HG03196 (cell line): ENCODE measurements at regions not wholly inside any gene's neighbourhood (a gene's known extent, or its start where the extent isn't known, plus 50 kb on each side); places are given as distances from the start of the nearest gene placed in this dataset.

Source experiments
- ATAC-seq: cut with Tn5 transposase; IDR thresholded peaks from one replicate; pipeline ENCODE4 v1.9.1; 2021; ENCODE audit not compliant: unreplicated experiment

DNA sequence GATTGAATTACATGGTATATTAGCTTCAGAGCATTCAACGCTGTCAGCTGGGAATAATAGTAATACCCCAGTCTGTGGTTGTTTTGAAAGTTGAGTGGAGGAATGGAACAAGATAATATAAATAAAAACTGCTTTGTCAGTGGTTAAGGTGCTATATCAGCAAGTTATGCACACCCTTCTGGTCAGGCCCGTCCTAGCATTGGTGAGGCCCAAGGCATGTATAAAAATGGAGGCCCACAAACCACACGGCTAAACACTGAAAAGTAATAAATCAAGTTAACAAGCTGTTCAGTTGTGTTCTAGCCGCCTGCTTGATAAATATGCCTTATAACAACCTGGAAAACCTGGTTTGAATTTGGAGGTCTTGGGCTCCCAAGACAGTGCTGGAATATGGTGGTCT is 77.4 kb downstream of the PSMG1 start:
- ATAC-seq: no peak

DNA sequence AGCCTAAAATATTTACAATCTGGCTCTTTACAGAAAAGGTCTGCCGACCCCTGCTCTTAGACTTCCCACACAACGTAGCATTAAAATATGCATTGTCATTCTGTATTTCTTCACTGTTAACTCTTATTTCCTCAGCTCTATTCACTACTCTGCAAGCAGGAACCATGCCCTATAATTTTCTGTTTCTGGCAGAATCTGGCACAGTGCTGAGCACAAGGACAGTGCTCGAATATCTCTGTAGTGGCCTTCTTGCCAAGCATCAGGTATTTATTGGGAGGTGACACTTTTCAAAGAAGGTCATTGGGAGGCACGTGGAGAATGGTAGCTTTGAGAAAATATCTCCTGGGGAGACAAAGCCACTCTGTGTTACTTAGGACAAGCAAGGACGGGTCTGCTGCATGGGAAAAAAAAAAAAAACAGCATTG is 77.9 kb downstream of the PSMG1 start:
- no peak for ATAC-seq

DNA sequence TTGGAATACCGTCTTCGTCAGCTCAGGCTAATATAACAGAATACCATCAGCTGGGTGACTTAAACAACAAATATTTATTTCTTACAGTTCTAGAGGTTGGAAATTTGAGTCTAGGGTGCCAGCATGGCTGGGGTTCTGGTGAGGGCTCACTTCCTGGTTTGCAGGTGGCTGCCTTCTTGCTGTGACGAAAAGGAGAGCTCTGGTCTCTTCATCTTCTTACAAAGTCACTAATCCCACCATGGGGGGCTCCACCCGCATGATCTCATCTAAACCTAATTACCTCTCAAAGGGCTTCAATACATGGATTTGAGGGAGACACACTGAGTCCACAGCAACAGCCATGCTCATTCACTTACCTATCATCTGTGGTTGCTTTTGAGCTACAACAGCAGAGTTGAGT is 78.3 kb downstream of the PSMG1 start:
- ATAC-seq: no peak

DNA sequence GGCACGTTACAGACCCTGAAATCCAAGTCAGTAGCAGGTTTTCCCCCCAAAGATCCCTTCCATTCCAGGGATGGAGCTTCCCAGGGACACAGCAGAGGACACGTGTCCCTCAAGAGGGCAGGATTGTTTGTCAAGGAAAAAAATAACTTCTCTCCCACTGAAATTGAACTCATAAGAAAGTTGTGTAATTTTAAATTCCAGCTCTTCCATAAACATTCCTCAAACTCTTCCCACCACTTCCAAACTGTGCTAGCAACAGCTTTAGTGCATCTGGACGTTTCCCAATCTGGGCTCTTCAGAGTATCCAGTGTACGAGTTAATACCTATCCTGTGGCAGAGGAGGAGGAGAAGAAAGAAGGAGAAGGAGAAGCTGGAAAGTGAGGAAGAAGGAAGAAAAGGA is 79.6 kb downstream of the PSMG1 start:
- ATAC-seq: no peak

DNA sequence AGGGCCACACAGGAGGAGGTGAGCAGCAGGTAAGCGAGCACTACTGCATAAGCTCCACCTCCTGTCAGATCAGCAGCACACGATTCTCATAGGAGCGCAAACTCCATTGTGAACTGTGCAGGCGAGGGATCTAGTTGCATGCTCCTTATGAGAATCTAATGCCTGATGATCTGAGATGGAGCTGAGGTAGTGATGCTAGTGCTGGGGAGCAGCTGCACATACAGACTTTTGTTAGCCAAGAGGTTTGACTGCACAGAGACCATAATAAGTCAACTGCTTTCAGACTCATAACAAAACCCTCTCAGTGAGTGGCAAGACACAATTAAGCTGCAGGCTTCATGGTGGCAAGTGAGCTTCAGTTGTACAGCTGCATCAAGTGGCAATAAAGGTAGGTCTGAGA is 83.4 kb downstream of the PSMG1 start:
- no peak for ATAC-seq

DNA sequence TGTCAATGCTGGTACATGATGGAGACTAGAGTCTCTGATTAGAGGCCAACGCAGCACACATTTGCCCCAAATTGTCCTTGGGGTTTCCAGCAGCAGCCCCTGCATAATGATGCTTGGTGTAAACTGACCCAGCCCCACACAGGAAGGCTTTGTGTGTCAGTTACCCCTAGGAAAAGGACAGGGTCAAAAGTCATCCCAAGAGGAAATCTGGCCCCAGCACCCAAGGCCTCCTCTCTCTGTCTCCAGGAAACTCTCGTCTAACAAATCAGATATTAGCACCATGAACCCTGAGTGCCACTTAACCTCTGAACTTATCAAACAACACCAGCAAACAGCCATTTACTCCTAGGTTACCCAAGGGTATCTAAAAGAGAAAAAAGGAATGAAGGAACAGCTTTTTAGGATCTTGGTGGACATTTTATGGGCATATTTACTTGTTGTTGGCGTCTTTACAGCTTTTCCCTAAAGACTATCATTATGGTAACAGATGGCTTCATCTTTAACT is 84.5 kb downstream of the PSMG1 start:
- ATAC-seq: no peak

DNA sequence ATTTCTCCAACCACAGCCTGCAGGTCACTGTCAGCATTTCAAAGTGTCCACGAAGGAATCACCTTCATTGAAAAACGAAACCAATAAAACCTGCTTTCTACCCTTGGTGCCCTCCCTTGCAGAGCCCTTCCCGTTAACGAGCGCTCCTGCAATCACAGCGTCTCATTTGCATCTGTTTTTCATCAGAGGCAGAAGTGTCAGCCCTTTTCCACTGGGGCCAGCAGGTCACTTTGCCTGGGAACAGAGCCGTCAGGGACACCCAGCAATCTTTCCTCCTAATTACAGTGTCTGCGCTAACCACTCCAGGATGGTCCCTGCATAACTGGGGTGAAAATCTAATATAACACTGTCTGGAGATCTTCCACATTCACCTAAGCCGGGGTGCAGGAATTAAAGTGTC is 85.3 kb downstream of the PSMG1 start:
- ATAC-seq: no peak

DNA sequence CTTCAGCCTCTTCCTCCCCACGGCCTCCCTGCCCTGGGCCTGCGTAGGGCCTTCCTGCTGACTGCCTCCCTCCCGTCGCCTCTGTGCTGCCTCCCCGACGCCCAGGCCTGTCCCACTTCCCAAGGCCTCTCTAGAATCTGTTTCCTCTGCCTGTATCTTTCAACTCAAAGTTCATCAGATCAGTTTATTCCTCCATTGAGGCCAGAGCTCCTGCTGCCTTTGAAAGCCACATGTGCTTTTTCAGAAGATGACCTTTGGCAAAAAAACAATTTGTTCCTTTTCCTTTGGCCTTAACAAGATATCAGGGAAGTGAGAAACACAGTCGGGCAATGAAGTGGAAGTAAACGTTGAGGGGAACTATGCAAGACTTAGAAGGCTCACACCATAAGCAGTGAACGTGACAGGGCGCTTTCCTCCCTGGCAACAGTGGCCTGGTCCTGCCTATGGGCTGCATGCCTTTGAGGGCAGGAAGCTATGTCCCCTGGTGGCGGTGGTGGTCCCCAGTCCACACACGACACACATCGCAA is 85.9 kb downstream of the PSMG1 start:
- ATAC-seq: no peak

DNA sequence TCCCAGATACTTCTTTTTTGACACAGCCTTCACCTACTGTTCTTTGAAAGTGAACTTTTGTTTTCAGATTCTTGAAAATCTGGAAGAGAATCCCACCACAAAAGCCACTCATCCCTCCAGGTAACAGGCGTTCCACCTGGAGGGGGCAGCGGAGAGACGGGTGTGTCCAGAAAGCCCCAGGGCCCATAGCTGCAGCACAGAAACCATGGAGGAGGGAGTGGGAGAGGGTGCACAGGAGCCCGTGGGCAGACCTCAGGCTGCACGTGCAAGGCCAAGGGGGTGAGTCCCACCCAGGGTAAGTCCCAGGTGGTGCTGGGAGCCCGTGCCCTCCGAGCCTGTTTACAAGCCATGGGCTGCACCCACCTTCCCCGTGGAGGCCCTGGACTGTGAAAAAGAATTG is 86.5 kb downstream of the PSMG1 start:
- no peak for ATAC-seq

DNA sequence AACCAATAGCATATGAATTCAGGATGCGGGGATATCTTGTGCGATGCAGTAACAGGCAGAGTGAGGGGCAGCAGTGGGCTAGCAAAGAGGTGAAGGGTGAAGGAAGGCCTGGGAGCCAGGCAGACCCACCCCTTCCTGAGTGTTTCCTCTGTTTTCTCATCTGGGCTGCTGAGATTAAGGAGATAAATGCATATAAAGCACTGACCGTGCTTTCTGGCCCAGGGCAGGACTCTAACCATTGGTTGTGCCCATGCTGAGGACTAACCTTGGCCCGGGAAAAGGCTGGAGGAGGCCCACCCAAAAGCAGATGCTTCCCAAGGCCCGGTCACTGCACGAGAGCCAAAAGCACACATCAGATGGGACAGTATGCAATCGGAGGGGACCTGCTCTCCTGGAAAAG is 87.6 kb downstream of the PSMG1 start:
- ATAC-seq: no peak

DNA sequence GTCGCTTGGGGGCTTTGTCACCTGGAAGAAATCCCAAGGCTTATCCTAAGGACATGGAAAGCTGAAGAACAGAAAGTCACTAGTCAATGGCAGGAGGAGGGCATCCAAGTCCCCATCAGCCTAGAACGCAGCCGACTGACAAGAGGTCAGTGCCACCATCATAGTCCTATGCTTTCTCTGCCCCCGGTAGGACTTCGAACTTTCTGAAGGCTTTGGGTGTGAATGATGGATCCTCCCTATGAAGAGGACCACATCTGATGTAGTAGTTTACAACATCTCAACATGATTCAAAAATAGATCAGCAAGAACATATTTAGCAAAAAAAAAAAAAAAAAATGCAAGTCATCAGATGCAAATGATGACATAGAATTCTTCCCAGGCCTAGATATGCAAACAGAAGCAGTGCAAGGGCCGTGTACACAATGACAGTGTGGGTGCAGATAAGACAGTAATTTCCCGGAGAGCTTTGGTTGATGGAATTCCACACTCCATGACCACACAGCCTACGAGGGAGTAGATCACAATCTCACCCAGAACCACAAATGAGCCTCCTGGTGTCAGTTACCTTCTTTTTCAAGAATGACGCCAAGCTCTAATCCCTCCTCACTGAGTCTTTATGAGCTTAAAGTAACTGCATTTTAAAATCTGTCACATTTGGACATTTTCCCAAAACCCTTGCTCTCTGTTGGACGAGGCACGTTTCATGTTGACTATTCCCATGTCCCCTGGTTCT is 88.2 kb downstream of the PSMG1 start:
- ATAC-seq: no peak

DNA sequence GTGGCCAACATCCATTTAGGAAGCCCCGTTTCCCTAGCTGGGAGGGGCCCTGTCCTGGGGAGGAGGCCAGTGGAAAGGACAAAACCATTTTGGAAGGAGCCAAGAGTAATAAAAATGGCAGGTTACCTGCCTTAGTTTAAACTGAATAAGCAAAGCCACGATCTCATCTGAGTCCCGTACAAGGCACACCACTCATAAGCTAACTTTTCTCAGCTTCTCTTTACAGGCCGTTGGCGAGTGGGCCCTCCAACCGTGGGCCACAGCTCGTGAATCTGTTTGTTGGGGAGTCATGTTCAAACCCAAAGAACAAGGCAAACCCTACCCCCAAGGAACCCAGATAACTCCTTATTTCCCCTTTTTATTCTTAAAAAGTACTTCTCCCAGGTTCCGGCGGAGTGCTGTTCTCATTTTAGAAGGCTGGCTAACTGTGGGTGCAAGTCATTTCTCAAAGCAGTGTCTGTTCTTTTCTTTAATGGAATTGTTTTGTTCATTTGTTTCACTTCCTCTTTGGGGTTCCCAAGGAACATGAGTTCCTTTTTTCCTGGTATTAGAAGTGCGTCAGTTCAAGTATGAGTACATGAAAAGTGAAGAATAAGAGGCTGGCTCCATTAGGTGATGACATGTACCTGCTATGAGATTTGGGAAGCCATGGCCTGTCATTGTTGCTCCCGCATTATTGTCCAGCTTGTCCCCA is 89.0 kb downstream of the PSMG1 start:
- ATAC-seq: no peak

DNA sequence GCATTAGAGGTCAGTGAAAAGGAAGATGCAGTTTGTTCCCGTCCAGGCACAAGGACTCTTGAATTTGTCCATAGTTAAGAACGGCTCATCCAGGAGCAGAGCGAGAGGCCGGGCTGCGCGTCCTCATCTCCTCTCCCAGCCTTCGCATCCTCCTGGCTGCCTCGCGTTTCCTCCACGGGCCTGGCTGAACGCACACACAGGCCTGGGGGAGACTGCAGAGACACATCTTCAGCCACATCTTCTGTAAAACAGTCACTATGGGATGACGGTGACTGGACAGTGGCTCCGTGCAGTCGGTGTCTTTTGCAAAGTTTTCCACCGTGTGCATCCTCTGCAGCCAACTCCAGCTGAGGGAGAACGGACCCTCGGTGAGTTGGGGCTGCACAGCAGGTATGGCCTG is 89.7 kb downstream of the PSMG1 start:
- no peak for ATAC-seq

DNA sequence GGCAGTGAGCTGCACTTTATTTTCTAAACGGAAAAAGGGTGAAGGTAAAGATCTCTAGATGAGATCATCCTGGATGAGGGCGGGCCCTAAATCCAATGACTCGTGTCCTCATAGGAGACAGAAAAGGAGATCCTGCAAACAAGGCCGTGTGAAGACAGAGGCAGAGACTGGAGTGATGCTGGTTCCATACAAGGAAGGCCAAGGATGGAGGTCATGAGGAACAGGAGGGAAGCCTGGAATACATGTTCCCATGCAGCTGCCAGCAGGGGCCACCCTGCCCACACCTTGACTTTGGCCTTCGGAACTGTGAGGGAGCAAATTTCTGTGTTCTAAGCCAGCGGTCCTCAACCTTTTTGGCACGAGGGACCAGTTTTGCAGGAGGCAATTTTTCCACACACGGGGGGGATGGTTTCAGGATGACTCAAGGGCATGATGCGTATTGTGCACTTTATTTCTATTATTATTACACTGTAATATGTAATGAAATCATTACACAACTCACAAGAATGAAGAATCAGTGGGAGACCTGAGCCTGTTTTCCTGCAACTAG is 94.3 kb downstream of the PSMG1 start:
- no peak for ATAC-seq

DNA sequence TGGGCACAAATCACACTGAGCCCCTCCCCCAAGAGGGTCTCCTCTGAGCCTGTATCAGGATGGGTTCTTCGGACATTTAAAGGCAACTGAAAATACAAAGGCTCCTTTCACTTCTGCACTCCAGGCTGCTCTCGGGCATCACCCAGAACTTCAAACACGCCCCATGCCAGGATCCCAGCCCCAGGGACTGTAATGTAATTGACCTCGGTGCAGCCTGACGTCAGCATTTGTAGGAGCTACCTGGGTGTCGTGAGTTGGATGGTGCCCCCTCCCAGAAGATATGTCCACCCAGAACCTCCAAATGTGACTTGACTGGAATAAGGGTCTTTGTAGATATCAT is 95.2 kb downstream of the PSMG1 start:
- ATAC-seq: no peak

DNA sequence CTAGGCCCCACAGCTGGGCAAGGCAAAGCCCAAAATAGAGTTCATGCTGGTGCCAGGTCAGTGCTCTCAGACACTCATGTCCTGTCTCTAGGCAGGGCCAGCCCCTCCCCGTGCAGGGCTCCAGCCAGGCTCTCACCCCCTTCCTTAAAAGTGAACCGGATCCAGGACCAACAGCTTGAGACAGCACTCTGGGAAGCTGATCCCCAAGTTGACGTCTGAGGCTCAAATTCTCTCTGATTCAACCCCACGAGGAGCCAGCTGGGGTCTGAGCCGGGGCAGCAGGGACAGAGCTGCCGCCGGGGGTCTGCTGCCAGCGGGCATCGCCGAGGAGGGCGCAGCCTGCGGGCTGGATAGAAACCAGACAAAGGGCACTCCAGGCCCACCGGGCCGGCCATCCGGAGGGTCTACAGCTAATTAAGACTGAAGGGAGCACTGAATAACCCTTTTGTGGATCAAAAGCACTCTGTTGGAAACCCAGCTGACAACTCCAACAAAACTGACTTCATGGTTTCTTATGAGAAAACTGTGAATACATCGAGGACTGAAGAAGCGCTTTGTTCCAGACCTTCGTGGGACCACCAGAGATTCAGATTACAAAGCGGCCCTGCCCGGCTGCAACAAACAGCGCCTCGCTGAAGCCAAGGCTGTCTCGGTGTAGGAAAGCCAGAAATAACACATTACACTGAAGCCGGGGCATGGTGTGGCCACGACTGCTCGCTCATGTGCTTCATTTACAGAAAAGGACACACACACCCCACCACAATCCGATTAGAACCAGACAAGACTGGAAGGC is 95.8 kb downstream of the PSMG1 start:
- no peak for ATAC-seq

DNA sequence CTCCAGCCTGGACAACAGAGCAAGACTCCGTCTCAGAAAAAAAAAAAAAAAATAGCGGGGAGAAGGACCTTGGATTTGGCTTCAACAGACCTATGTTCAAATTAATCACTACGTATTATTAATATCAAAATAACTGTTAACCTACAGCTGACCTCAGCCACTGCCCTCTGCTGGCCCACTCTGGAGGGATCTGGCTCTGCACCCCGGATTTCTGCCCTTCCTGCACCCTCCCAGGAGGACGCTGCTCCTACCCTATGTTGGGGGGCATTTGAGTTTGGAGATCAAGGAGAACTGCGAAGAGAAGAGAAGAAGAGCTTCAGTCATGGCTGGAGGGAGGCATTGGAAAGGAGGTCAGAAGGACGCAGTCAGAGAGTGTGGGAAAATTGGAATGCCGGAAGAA is 96.7 kb downstream of the PSMG1 start:
- ATAC-seq: no peak

DNA sequence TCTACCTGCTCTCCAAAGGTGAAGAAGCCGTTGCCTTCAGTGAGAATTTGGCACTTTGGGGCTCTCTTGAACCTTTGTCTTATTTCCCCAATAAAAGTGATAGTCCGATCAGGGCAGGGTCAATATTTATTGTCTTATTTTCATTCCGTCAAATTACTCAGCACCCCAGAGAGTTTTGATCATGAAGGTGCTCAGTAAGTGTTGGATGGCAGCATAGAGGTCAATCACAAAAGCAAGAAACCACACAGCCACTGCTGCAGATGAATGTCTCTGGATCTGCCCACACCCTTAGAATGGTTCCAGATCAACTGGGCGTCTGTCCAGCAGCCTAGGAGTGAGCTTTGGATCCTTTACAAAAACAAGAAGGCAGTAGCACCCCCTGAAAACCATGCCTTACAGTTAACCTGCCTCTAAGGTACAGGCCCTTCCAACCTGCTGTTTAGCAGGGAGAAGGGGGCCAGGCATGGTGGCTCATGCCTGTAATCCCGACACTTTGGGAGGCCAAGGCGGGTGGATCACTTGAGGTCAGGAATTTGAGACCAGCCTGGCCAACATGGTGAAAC is 97.3 kb downstream of the PSMG1 start:
- ATAC-seq: no peak

DNA sequence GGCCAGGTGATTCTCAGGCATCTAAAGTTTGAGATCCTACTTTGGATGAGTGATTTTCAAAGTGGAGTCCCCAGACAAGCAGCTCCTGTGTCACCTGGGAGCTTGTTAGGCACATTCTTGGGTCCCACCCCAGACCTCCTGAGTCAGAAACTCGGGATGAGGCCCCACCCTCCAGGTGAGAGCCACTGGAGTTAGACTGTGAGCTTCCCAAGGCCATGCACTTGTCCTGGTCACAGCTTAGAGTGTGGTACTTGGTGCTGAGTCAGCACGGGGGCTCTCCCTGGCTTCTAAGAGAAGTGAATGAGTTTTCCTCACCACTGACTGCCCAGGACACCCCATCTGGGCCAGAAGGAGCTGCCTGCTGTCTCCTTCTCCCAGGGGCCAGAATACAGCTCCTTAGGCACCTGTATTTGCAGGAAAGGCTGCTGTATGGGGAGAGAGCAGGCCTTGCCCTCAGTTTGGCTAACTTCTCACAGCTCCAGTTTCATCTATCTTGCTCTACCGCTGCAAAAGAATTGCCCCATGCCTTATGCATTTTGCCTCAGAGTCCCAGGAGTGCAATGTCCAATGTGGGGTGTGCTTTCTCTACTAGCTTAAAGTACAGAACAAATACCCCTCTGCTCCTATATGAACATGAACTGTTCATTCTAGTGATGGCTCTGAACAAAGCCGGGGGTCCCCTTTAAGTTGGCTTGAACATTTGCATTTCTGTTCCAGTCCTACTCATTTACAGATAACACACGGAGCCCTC is 98.1 kb downstream of the PSMG1 start:
- ATAC-seq: no peak

DNA sequence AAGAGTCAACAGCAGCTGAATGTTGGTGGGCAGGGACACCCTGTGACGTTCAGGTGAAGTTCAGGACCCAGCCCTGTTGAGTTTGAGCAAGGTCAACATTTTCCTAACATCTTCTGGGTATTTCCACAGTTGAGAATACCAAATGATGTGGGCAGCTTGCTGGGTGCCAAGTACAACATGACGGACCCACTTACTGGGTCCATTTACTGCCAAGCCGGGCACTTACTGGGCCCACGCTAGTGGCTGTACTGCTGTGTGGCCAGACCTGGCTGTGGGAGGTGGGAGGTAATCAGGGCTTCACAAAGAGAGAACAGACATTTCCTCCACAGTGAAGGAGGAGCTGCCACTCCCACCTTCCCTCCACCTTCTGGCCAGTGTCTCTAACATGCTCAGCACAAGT is 99.2 kb downstream of the PSMG1 start:
- ATAC-seq: no peak
